ENCODE measurements at regions not wholly inside any gene's neighbourhood (a gene's known extent, or its start where the extent isn't known, plus 50 kb on each side); places are given as distances from the start of the nearest gene placed in this dataset.

- no peak for DNase-seq
Observed at GRCh38 chr22:27128461-27129085, 471.2 kb downstream of the MIAT start.

DNA sequence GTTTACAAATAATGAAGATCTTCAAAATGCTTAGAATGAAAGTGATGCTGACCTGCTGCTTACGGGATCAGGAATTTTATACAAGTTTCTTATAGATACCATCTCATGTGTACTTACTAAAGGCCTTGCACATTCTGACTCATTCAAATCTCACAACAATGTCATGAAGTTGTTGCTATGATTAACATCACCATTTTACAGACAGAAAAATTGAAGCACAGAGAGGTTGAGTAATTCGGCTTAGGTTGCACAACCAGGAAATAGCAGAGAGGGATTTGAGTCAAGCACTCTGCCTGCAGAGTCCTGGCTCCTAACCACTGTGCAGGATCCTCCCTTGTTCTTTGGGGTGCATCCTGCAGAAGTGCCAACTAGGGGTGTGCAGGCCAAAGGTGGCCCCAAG, 471.9 kb downstream of the MIAT start:
- DNase-seq = no peak

- DNase-seq = no peak
Observed at GRCh38 chr22:27130906-27131305, 473.5 kb downstream of the MIAT start.

- no peak for DNase-seq
Observed at GRCh38 chr22:27131346-27131745, 474.0 kb downstream of the MIAT start.

GRCh38 chr22:27132400-27132799, 475.0 kb downstream of the MIAT start:
- no peak for DNase-seq

GRCh38 chr22:27133019-27133431, 475.6 kb downstream of the MIAT start:
- no peak for DNase-seq

DNA sequence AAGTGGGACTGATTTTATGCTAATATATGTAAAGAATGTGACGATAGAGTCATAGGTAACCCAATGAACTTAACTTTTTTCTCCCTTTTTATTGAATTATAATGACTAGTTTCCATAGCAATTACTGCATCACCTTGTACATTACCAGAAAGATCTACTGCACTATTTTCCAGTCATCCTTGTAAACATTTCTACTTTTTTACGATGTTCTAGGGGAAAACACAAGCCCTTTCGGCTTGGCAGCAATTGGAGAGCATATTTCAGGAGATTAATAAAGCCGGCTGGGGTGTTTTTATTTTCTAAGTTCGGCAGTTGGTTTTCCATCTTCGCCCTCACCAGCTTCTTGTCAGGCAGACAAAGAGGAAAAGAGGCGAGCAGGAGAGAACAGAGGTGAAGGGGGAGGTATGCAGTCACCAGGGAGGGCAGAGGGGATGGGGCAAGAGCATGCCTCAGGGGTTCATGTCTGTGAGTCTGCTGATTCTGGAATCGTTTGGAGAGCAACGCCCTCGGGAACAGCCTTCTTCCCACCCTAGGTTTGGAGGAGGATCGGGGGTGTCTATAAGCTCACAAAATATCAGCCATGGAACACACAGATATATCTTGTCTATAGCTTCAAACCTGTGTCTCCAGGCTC, 476.4 kb downstream of the MIAT start:
- no peak for DNase-seq

GRCh38 chr22:27134315-27134701, 476.9 kb downstream of the MIAT start:
- DNase-seq = no peak

GRCh38 chr22:27135031-27135981, 477.9 kb downstream of the MIAT start:
- no peak for DNase-seq

- DNase-seq = no peak
Observed at GRCh38 chr22:27136596-27136995, 479.2 kb downstream of the MIAT start.

- no peak for DNase-seq
Observed at GRCh38 chr22:27137871-27138337, 480.5 kb downstream of the MIAT start.

- DNase-seq = no peak
Observed at GRCh38 chr22:27138471-27138870, 481.1 kb downstream of the MIAT start.

- DNase-seq = no peak
Observed at GRCh38 chr22:27139935-27140511, 482.6 kb downstream of the MIAT start.

DNA sequence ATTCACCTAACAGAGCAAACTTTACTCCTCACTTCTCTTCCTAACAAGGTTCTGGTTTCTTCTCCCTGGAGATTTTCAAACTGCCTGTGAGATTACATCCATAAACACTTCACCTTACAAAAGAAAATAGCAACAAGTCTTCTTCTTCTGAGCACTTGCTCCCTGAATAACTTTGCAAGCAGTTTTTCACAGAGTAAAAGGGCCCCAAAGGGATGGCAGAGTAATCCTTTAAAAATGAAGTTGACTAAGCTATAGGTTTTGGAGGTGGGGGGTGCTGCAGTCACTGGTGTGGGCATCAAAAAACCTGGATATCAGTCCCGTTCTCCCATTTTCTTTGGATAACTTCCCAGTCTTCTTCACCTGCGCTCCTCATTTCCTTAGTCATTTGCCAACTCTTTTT, 484.9 kb downstream of the MIAT start:
- no peak for DNase-seq

DNA sequence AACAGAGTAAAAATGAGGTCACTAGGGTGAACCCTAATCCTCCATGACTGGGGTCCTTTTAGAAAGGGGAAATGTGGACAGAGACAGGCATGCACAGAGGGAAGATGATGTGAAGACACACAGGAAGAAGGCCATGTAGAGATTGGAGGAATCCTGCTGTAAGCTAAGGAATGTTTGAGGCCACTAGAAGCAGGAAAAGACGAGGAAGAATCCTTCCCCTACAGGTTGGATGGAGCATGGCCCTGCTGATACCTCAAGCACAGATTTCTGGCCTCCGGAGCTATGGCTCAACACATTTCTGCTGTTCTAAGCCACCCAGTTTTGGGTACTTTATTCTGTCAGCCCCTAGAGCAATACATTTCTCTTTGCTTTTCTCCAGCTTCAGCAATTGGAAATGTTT, 486.9 kb downstream of the MIAT start:
- no peak for DNase-seq

- no peak for DNase-seq
Observed at GRCh38 chr22:27146866-27147633, 489.7 kb downstream of the MIAT start.

- no peak for DNase-seq
Observed at GRCh38 chr22:27148055-27148454, 490.7 kb downstream of the MIAT start.

DNA sequence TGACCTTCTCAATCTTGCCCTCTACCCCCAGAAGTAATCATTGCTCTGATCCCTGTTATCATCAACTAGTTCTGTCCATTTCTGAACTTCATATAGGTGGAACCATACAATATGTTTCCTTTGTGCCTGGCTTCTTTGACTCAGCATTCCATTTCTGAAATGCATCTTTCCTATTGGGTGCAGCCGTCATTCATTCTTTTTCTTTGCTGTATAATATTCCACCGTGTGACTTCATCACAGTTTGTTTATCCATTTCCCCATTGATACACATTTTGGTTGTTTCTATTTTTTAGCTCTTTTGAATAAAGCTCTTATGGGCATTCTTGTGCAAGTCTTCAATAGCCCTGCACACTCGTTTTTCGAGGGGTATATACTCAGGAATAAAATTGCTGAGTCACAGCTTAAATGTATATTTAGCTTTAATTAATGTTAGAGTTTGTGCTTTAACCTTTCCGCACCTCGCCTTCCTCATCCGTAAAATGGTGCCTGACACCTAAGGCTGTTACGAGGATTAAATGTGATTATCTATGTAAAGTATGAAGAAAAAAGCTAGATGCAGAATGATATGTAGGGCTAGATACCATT, 491.6 kb downstream of the MIAT start:
- DNase-seq = no peak

GRCh38 chr22:27149921-27150543, 492.6 kb downstream of the MIAT start:
- no peak for DNase-seq

DNA sequence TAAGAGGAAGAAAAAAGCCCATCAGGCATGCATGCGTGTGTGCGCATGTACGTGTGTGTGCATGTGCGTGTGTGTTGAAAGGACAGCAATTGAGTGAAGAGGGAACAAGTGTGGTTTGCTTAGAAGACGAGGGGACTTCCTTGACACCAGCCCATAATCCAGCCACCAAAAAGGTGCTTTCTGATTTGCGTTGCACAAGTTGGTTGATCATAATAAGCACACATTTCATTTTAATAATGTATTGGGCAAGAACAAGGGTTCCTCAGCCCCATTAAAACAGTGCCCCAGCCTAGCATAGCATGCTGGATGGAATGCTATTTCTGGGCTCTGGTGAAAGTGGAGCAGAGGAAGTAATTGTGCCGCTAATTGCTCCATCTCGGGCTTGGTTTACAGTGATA, 493.2 kb downstream of the MIAT start:
- DNase-seq = no peak

GRCh38 chr22:27151407-27151806, 494.0 kb downstream of the MIAT start:
- DNase-seq = no peak

DNA sequence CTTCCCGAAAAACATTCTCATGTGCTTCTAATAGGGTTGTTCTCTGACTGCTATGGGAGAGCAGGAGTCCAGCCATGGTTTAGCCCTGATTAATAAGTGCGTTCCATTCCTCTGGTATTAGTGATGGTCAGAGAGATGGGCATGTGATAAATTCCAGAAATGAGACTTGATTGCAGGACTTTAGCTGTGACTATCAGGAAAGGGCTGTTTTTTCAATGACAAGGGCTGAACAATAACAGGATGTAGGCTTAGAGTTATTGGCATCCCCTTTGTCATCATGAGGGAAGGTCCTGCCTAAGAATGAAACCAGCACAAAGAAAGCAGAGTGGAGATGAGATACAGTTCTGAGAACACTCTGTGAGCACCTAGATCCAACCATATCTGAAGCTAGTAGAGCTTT, 494.6 kb downstream of the MIAT start:
- no peak for DNase-seq

All from stimulated activated CD4-positive, alpha-beta T cell treated with anti-CD3 and anti-CD28 coated beads, Interleukin-12 subunit alpha, Interleukin-12 subunit beta, amount 100 ng/mL, for 4 hours (primary cell).